ENCODE measurements at regions not wholly inside any gene's neighbourhood (a gene's known extent, or its start where the extent isn't known, plus 50 kb on each side); places are given as distances from the start of the nearest gene placed in this dataset.

DNA sequence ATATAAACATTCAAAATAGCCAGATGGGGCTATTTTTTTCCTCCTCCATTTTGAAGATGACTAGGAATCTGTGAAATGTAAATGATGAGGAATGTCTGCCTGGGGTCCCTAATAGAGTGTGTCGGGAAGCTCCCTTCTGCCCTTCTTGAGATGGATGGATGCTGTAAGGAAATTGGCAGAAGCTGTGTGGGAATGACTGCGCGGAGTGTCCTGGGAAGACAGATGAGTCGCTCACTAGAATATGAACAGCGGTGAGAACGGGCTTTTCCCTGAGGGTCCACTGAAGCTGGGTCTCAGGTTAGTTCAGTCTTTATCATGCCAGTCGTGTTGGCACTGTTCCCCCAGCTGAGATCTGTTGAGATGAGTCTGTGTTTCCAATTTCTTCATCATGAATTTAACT lies 75.1 kb upstream of the PLPP4 start:
- TF ChIP-seq, protein P1, sequence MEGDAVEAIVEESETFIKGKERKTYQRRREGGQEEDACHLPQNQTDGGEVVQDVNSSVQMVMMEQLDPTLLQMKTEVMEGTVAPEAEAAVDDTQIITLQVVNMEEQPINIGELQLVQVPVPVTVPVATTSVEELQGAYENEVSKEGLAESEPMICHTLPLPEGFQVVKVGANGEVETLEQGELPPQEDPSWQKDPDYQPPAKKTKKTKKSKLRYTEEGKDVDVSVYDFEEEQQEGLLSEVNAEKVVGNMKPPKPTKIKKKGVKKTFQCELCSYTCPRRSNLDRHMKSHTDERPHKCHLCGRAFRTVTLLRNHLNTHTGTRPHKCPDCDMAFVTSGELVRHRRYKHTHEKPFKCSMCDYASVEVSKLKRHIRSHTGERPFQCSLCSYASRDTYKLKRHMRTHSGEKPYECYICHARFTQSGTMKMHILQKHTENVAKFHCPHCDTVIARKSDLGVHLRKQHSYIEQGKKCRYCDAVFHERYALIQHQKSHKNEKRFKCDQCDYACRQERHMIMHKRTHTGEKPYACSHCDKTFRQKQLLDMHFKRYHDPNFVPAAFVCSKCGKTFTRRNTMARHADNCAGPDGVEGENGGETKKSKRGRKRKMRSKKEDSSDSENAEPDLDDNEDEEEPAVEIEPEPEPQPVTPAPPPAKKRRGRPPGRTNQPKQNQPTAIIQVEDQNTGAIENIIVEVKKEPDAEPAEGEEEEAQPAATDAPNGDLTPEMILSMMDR (IDR thresholded peaks at IDR 0.05; ENCODE audit: poor library complexity): no peak
- no peak for TF ChIP-seq EZH2 (IDR thresholded peaks at IDR 0.05; ENCODE audit: borderline replicate concordance)
- no peak for TF ChIP-seq EZH2phosphoT487 (IDR thresholded peaks at IDR 0.05; ENCODE audit: low read depth, severe bottlenecking, unreplicated experiment)
